GM12892 (cell line): ENCODE measurements at regions not wholly inside any gene's neighbourhood (a gene's known extent, or its start where the extent isn't known, plus 50 kb on each side); places are given as distances from the start of the nearest gene placed in this dataset.

ENCODE experiments used
- POLR2AphosphoS5 ChIP-seq: IDR thresholded peaks from 2 replicates; pipeline ENCODE4 v1.6.1; 2011; ENCODE audit warnings: low read depth, low read length, control low read depth
- TAF1 ChIP-seq: IDR thresholded peaks from 2 replicates; pipeline ENCODE4 v1.6.1; 2011; ENCODE audit warnings: low read depth, mild to moderate bottlenecking, control low read depth, low read length, borderline replicate concordance

DNA sequence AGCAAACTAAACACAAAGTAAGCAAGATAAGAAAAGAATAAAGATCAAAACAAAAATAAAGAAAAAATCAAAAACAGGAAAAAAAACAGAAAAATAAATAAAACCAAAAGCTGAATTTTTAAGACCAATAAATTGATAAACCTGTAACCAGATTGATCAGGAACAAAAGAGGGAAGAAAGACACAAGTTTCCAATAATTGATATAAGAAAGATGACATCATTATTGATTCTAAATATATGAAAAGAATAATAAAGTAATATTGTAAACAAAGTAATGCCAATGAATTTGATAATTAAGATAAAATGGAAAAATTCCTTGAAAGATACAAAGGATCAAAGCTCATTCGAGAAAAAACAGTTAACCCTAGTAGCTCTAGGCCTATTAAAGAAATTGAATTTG is 394.6 kb upstream of the LRATD1 start:
- TF ChIP-seq POLR2AphosphoS5 (no peak), TAF1 (no peak)
